Mucosa of rectum (tissue), 2 donors: ENCODE measurements at regions not wholly inside any gene's neighbourhood (a gene's known extent, or its start where the extent isn't known, plus 50 kb on each side); places are given as distances from the start of the nearest gene placed in this dataset.

Source experiments
- H3K27ac ChIP-seq, 2 donors: one replicate each; pipeline ENCODE4 v1.7.0; 2013; ENCODE audit warnings: inconsistent platforms in 2 of 2, low read depth in 2 of 2, low read length in 2 of 2
- H3K27me3 ChIP-seq, 2 donors: one replicate each; pipeline ENCODE4 v1.7.0; 2013; ENCODE audit warnings: low read length in 2 of 2; ENCODE audit not compliant: control insufficient read depth in 2 of 2, insufficient read depth in 2 of 2
- H3K36me3 ChIP-seq, 2 donors: one replicate each; pipeline ENCODE4 v1.7.0; 2013; ENCODE audit warnings: low read length in 2 of 2; ENCODE audit not compliant: control insufficient read depth in 2 of 2, insufficient read depth in 2 of 2
- H3K4me1 ChIP-seq, 2 donors: one replicate each; pipeline ENCODE4 v1.7.0; 2013; ENCODE audit warnings: low read length in 2 of 2, mild to moderate bottlenecking in 1 of 2; ENCODE audit not compliant: control insufficient read depth in 2 of 2, insufficient read depth in 2 of 2
- H3K4me3 ChIP-seq, 2 donors: one replicate each; pipeline ENCODE4 v1.7.0; 2013; ENCODE audit warnings: low read length in 2 of 2
- H3K9ac ChIP-seq, 2 donors: one replicate each; pipeline ENCODE4 v1.7.0; 2013; ENCODE audit warnings: low read length in 2 of 2, low read depth in 1 of 2, mild to moderate bottlenecking in 1 of 2
- H3K9me3 ChIP-seq, 2 donors: one replicate each; pipeline ENCODE4 v1.7.0; 2013; ENCODE audit warnings: low read length in 2 of 2; ENCODE audit not compliant: control insufficient read depth in 2 of 2
- donor health status: healthy.
- donor health status: Normal muscosa, but diverticular disease.

DNA sequence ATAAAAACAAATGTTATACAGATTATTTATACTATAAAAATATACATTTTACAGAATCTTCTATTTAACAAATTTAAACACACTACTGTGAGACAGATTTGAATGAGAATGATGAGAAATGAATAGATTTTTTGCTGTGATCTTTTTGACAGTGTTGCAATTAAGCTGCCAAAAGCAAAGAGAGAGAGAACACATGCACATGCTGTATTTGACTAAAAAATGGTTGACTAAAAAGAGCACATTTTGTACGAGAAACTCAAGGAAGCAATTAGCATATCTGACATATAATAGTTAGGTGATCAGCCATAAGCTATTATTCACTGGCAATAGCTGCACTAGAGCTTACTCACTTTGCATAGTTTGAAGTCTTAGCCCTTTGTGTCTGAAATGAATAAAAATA lies 115.8 kb downstream of the SYT10 start:
- Histone ChIP-seq H3K9me3 (no peaks in the 10 kb centered on the region), H3K4me1 (no peaks in the 10 kb centered on the region), H3K27ac (no peak overlapping the region), H3K9ac (no peak overlapping the region), H3K36me3 (no peaks in the 10 kb centered on the region), H3K4me3 (no peak overlapping the region), H3K27me3 (no peaks in the 10 kb centered on the region)

DNA sequence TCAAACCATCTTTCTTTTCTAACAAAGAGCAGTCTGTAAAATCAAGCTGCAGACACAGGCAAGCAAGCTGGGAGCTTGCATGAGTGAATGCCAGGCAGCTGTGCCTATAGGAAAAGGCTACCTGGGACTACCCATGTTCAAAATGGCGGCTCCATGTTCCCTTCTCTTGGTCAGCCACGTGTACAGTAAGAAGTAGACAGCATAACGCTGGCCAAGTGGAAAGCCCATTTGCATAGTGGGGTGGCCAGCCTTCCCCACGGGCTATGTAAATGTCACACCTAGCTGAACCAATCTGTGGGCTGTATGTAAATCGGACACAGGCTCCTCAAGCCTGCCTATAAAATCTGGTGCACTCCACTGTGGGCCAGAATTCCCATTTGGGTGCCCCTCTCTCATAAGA lies 117.1 kb downstream of the SYT10 start:
- H3K4me1 ChIP-seq = no peaks in the 10 kb centered on the region
- H3K9me3 ChIP-seq = no peaks in the 10 kb centered on the region
- no peaks in the 10 kb centered on the region for H3K27me3 ChIP-seq
- no peak overlapping the region for H3K9ac ChIP-seq
- H3K36me3 ChIP-seq = no peaks in the 10 kb centered on the region
- H3K27ac ChIP-seq = no peak overlapping the region
- no peak overlapping the region for H3K4me3 ChIP-seq

DNA sequence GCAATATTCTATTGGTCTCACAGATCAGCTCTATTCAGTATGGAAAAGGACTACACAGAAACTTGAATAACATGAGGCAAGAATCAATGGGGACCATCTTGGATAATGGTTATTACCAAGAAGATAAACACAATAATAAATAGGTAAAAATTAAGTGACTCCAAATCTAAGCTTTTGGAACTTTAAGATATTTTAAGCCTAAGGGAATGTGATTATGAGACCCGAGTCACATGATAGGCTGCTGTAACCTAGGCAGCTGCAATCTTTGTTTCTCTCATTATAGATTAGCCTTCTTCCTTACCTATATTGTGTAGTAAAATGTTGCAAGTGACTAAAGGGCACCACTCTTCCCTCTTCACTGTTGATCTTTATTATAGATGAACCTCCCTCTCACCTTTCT lies 121.9 kb downstream of the SYT10 start:
- Histone ChIP-seq H3K36me3 (no peaks in the 10 kb centered on the region), H3K4me3 (no peak overlapping the region), H3K4me1 (no peaks in the 10 kb centered on the region), H3K9ac (no peak overlapping the region), H3K27me3 (no peaks in the 10 kb centered on the region), H3K27ac (no peak overlapping the region), H3K9me3 (no peaks in the 10 kb centered on the region)

DNA sequence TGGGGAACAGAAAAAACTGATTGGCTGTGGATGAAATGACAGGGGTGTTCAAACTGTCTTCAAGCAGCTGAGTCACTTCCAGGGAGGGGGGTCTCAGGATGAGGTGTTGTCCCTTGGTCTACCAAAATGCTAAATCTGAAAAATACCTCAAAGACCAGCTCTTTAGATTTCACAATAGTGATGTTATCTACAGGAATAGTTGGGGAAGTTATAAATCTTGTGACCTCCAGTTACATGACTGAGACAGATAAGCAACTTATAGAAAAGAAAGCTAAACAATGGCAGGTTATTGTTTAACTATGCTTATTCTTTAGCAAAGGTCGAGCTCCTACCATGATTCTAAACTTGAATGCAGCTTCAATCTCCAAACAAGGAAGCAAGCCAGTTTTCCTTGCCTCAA lies 125.4 kb downstream of the SYT10 start:
- no peaks in the 10 kb centered on the region for H3K27me3 ChIP-seq
- H3K9ac ChIP-seq = no peak overlapping the region
- H3K4me3 ChIP-seq = no peak overlapping the region
- no peak overlapping the region for H3K27ac ChIP-seq
- H3K4me1 ChIP-seq = no peaks in the 10 kb centered on the region
- H3K9me3 ChIP-seq = no peaks in the 10 kb centered on the region
- H3K36me3 ChIP-seq = no peaks in the 10 kb centered on the region

DNA sequence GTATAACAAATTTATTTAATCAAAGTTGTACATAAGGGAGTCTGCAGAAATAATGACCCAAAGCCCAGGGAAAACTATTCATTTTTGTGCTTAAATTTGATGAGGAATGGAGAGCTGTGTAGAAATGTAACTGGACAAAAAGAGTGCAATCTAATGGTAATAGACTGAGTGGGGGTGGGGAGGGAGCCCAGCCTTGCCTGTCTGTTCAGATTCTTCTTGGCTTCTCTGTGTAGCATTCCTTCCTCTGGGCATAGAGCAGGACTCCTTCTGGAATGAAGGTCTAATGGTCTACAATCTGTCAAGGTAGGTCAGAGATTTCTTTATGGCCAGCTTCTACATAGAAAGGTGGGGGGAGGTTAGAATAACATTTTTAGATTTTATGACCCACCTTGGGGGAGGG lies 126.1 kb downstream of the SYT10 start:
- Histone ChIP-seq H3K4me1 (no peaks in the 10 kb centered on the region), H3K27ac (no peak overlapping the region), H3K27me3 (no peaks in the 10 kb centered on the region), H3K4me3 (no peak overlapping the region), H3K9ac (no peak overlapping the region), H3K36me3 (no peaks in the 10 kb centered on the region), H3K9me3 (no peaks in the 10 kb centered on the region)

DNA sequence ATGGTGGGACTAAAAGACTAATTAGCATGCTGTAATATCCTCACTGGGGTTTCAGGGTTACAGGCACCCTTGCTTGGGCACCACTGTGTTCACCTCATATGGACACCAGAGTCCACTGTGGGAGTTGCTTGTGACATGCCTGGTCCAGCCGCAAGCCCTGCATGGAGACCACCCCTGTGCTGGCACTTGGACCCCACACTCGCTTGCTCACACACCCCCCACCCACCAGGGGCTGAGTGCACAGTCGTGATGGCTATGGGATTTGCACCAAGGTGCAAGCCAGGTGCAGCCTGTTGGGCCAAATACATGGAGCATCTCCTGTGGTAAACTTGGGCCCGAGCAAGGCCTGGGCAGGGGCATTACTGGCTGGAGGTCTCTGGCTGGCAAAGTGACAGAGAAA lies 129.1 kb downstream of the SYT10 start:
- Histone ChIP-seq H3K9me3 (no peaks in the 10 kb centered on the region), H3K36me3 (no peaks in the 10 kb centered on the region), H3K9ac (no peak overlapping the region), H3K27ac (no peak overlapping the region), H3K4me3 (no peak overlapping the region), H3K27me3 (no peaks in the 10 kb centered on the region), H3K4me1 (no peaks in the 10 kb centered on the region)

DNA sequence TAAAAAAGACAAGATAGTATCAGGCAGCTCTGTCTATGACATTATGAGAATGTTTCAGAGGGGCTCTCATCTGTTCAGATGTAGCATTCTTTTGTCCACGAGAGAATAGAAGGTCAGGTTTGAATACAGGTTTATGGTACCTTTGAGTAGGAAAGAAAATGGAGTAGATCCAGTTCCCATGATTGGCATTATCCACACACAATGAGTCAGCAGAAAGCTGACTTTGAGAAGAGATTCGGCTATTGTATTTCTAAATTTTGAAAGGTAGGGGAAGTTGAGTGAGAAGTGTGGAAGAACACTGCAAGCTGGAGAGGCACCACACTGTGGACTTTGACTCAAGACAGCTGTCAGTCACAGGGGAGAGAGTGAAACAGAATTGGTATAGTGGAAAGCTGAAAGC lies 135.4 kb downstream of the SYT10 start:
- no peak overlapping the region for H3K27ac ChIP-seq
- H3K9me3 ChIP-seq = peaks cover 0 to under 1% of the 10 kb centered on the region in 2 donors
- no peaks in the 10 kb centered on the region for H3K27me3 ChIP-seq
- no peaks in the 10 kb centered on the region for H3K4me1 ChIP-seq
- H3K36me3 ChIP-seq = no peaks in the 10 kb centered on the region
- no peak overlapping the region for H3K4me3 ChIP-seq
- H3K9ac ChIP-seq = no peak overlapping the region

DNA sequence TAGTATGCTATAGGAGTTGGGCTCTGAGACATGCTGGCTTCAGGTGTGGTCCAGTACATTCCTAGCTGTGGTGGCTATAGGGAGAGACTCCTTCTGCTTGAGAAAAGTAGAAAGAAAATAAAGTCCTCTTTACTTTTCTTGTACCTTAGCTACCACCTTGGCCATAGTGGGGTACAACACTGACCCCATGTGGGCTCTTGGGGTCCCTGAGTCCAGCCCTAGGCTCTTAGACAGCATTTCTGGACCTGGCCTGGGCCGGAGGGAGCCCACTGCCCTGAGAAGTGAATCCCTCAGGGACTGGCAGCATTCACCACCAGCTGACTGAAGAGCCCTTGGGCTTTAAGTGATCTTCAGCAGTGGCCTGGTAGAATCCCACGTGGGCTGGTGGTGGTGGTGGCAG lies 143.1 kb downstream of the SYT10 start:
- no peak overlapping the region for H3K9ac ChIP-seq
- no peak overlapping the region for H3K4me3 ChIP-seq
- H3K4me1 ChIP-seq = no peaks in the 10 kb centered on the region
- peaks cover 0 to 2% of the 10 kb centered on the region in 2 donors for H3K9me3 ChIP-seq
- no peaks in the 10 kb centered on the region for H3K27me3 ChIP-seq
- no peak overlapping the region for H3K27ac ChIP-seq
- no peaks in the 10 kb centered on the region for H3K36me3 ChIP-seq

DNA sequence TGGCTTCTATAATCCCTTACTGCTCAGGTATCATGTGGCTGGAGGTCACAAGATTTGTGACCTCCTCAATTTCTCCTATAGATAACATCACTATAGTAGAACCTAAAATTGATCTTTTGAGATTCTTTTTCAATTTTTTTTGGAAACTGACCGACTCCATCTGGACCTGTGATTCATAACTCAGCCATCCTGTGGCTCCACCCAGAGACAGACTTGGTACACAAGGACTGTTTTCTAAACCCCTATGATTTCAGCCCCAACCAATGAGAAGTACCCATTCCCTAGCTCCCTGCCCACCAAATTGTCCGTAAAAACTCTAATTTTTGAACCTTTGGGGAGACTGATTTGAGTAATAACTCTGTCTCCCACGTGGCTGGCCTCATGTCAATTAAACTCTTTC lies 148.9 kb downstream of the SYT10 start:
- Histone ChIP-seq H3K36me3 (no peaks in the 10 kb centered on the region), H3K27ac (no peak overlapping the region), H3K9ac (no peak overlapping the region), H3K4me3 (no peak overlapping the region), H3K4me1 (no peaks in the 10 kb centered on the region), H3K9me3 (no peaks in the 10 kb centered on the region), H3K27me3 (no peaks in the 10 kb centered on the region)

DNA sequence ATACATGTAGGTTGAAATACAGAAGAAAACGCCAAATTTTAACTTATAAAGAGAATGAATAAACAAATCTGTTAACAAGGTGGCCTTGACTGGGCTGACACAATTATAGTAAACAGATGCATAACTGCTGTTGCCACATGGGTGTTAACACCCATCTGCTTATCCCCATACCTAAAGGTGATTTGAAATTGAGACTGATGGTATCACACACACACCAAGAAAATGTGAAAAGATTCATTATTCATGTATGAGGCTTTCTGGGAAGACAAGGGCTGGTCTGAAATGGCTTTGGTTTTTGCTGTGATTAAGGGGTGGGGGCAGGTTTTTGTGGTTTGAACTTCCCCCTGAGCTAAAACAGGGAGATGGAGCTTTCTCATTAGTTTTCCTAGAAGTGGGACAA lies 156.6 kb downstream of the SYT10 start:
- Histone ChIP-seq H3K4me1 (no peaks in the 10 kb centered on the region), H3K4me3 (no peak overlapping the region)

DNA sequence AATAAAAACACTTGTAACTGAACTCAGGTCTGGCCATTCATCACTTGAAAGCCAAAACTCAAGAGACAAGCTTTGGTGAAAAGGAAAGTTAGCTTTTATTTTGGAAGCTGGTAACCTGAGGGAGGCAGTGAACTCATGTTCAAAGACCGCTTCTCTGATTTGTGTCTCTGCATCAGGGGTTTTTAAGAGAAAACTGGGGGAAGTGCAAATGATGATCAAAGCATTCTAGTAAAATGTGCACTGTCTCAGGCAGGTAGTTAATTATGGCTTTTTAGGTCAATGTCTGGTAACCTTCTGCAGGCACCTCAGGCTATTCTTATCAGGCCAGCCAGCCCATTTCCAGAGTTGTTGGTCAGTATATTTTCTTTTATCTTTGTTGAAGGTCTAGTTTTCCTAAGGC lies 162.2 kb downstream of the SYT10 start:
- Histone ChIP-seq H3K4me3 (no peak overlapping the region), H3K4me1 (no peaks in the 10 kb centered on the region), H3K27ac (no peak overlapping the region), H3K27me3 (no peaks in the 10 kb centered on the region), H3K9ac (no peak overlapping the region), H3K9me3 (no peaks in the 10 kb centered on the region), H3K36me3 (no peaks in the 10 kb centered on the region)

More for the DNA sequence above, 156.6 kb downstream of the SYT10 start:
- no peaks in the 10 kb centered on the region for H3K27me3 ChIP-seq
- H3K9me3 ChIP-seq = no peaks in the 10 kb centered on the region
- no peak overlapping the region for H3K9ac ChIP-seq
- H3K27ac ChIP-seq = no peak overlapping the region
- no peaks in the 10 kb centered on the region for H3K36me3 ChIP-seq
